HG02759 (cell line): ENCODE measurements at regions not wholly inside any gene's neighbourhood (a gene's known extent, or its start where the extent isn't known, plus 50 kb on each side); places are given as distances from the start of the nearest gene placed in this dataset.
A peak's percentile ranks its signal among the peaks of the same experiment; 100 is the strongest.

Source experiments
- ATAC-seq: cut with Tn5 transposase; IDR thresholded peaks from one replicate; pipeline ENCODE4 v1.9.1; 2021; ENCODE audit warnings: mild to moderate bottlenecking, moderate library complexity; ENCODE audit not compliant: unreplicated experiment

DNA sequence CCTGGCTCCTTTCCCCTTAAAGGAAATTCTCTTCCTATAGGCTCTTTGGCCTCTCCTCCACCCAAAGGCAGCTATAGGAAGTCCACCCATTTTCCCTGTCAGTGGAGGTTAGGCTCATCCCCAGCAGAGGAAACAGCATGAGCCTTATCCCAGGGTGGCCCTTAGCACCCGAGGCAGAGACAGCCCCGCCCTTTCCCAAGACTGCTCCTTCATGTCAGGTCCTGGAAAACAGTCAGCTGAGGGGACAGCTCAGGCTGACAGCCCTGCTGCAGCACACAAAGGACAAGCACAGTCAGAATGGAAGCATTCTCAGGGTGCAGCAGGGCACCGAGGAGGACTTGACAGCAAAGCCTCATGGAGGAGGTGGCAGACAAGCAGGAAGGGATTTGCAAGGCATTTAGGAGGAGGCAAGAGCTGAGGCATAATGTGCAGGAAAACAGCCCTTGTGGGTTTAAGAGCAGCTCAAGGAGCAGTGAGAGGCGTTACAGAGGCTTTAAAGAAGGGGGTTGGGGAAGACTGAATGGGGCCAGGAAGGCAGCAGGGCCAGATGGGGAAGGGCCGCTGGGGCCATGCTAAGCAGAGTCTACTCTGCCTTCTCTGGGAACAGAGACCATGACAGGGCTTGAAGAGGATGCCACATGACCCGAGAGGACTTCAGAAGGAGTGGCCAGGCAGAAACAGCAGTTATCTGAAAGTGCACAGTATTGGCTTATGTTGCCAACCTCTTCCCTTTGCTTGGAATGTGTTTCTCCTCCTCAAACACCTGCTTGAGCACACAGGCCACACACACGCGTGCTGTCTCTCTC is 216.6 kb downstream of the SH3BP4 start:
- no peak for ATAC-seq

DNA sequence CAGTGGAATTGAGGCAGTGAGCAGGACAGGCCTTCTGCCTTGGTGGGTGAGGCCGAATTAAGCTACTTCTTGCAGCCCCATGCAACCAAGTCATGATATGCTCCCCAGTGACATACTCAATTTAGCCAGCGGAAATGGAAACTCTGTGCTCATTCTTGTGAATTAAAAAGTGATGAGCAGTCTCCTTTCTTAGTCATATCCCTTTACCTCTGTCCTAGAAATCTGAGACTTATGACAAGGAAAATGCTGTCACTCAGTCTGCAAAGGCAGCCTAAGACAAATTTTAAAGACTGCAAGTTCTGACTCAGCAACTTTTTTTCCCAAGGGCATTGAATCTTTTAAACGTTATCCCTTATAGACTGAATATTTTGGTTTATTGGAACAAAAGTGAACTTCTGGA is 218.2 kb downstream of the SH3BP4 start:
- ATAC-seq = no peak

DNA sequence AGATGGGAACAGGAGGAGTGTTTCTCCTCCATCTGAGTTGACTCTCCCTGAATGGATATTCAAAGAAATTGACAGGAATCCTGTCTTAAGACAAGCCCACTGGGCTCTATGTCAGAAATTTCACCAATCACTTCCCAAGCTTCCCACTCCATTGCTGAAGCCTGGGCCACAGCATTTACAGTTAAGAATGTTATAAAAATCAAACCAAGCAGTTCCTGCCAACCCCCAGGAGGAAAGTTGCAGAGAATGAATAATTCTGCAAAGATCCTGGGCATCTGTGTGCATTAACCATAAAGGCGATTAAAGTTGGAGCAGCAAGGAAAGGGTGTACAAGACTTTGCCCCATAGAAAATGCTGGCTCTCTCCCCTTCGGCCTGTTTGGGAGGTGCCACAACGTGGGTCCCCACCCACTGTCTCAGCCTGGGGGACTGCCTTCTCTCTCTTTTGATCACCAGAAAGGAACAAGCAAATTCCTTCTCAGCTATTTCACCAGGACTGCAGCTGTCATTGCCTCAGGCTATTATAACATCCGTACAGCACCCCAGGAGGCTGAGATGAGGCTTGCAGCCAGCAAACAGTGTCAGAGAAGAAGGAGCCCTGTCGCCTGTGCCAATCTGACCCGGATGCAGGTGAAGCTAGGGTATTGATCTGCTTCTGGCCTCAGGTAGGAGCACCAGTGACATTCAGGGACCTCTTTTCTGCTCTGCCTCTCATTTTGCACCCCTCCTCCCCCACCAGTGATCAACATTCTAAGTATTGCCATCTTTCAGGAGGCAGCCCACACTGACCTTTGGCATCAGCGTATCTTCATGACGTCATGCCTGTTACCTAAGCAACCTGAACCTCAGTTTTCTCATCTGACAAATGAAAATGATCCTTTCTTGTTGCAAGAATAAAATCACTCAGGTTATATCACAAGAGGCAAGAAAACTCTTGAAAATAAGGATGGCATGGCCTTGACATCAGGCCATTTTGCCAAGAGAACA is 219.0 kb downstream of the SH3BP4 start:
- no peak for ATAC-seq

DNA sequence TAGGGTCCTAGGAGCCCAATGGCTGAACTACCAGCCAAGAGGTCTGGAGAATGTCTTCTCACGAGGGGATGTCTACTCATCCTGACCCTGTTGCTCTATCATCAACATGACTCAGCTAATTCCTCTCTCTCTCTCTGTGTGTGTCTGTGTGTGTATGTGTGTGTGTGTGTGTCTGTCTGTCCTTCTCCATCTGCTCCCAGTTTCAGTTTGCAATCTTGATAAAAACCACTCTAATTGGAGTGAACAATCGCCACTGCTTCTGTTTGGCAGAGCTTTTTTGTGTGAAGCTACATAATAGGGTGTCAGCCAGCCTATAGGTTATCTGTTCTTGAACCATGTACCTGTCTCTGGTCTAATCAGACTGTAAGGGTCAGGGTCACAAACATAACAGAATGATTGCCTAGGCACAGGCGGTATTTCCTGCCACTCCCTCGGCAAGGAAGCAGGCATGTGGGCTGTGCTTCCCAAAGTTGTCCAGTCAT is 219.8 kb downstream of the SH3BP4 start:
- ATAC-seq = no peak

DNA sequence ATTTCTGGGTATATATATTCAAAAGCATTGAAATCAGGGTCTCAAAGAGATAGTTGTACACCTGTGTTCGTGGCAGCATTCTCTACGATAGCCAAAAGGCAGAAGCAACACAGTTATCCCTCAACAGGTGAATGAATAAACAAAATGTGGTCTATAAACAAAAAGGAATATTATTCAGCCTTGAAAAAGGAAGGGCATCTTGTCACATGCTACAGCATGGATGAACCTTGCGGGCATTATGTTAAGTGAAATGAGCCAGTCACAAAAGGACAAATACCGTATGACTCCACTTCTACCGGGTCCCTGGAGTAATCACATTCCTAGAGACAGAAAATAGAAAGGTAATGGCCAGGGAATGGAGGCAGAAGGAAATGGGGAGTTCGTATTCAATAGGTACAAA is 228.8 kb downstream of the SH3BP4 start:
- no peak for ATAC-seq

DNA sequence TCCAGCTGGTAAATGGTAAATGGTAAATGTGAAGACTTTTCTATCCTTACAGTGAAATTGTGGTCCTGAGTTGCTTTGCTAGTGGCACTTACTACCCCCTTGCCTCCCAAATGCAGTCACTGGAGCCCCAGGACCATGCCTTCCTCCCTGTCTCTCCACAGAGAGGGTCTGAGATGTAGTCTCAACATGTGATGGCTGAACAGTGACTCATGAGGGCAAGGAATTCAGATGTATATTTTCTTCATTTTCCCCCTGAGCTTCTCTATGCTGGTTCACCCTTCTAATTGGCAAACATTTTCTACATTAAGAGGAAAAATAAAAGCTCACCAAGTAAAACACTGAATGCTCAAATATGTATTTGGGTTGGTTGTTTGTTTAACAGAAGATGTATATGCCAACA is 232.0 kb downstream of the SH3BP4 start:
- no peak for ATAC-seq

DNA sequence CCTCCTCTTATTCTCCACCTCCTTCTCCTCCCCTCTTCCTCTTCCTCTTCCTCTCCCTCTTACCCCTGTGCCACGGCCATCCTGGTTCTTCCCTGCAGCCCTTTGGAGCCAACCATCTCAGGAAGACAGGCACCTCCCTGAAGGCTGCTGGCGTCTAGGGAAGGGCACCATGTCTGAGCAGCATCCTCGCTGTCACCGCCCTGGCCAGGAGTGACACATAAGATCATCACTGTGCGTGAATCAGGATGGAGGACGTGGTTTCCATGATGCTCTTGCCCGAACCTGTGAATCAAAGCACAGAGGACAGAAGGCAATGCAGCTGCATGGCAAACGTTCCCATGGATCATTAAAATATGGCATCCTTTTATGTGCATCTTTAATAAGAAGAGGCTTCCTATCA is 236.0 kb downstream of the SH3BP4 start:
- no peak for ATAC-seq

DNA sequence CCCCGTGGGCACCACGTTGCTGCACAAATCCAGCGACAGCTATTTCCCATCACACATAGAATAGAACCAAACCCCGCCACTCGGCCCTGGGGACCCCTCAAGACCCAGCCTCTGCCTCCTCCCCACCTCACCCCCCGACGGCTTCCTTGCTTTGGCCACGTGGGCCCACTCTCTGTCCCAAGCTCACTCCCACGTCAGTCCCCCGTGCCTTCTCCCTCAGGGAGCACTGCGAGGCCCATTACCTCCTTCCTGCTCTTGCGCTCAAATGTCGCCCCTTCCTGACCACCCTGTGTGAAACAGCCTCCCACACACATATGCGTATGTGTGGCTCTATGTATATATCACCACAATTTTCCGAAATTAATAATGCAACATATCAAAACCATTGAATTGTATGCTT is 239.7 kb downstream of the SH3BP4 start:
- ATAC-seq = no peak

DNA sequence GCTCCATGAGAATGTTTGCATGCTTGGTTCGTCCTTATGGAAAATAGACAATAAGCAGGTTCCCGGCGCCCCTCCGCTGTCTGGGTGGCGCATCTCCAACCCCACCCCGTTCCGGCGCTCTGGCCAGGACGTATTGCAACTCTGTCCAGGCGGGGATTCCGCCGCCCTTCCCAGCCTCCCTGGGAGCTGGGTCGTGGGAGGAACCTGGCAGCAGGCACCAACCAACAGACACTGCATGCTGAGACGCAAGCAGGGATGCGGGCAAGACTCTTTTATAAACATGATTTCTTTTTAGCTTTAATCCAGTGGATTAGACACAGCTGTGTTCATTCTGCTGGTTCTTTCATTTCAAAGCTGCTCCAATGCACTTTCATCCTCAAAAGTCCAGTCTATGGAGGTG is 240.2 kb downstream of the SH3BP4 start:
- no peak for ATAC-seq

DNA sequence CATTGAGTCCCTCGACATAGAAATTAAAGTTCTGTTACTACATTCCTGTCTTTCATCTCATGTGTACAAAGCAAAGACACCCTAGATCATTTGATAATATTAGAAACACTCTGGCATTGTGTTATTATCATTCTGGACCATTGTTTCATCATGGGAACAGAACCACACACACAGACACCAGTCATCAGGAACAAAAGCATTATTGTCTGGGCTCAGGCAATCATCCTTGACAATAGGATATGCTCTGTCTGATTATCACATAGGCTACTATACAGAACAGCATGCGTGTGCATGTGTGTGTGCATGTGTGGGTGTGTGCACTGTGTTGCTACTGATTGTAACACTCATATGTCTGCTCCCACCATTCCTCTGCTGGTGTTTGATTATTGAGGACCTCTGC is 242.5 kb downstream of the SH3BP4 start:
- ATAC-seq = no peak

DNA sequence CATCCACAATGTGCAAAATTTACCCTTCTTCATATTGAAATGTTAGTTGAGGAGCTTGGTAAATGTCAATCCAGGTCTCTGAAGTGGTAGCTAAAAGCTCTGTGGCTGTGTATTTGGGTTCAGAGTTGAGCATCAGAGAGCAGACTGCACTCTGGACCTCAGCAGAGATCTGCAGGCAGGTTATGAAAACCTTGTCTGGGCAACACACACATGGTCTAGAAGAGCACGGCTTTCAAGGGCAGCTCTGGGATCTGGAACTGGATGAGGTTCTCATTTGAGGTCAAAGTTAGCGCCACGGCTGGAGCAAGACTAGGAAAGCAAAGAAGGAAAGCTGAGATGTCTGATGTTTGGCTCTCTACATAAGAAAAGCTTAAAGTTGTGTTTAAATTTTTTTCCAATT is 243.0 kb downstream of the SH3BP4 start:
- no peak for ATAC-seq

DNA sequence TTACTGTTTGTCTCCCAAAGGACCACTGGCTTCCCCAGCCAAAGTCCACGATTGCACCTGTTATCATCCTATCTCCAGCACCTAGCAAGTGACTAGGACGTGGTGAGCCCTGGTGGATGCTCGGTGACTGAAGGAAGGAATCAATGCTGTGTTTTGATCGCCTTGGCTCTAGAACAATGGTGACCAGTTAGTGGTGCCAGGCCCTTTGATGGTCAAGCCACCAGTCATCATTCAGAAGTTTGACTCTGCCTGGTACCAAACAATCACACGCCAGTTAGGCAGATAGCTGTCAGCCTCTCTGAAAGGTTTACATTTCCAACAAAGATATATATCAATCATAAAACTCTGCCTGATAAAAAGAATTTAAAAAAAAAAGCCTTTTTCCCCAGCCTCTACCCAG is 244.1 kb downstream of the SH3BP4 start:
- ATAC-seq = no peak

DNA sequence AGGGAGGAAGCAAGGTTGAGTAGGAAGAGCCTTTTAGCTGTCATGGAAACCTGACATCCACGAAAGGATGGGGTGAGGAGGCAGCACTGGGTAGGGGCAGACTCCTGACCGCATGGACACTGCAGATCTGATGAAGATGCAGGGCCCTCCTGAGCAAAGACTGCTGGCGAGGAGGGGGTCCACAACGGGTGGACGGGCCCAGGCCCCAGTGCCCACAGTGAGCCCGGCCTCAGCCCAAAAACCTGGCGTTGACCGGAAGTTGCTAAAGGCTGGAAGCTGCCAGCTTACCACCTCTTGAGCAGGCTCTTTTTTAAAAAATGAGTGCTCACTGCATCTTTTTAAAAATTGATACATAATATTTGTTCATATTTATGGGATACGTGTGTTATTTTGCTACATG is 247.3 kb downstream of the SH3BP4 start:
- no peak for ATAC-seq

DNA sequence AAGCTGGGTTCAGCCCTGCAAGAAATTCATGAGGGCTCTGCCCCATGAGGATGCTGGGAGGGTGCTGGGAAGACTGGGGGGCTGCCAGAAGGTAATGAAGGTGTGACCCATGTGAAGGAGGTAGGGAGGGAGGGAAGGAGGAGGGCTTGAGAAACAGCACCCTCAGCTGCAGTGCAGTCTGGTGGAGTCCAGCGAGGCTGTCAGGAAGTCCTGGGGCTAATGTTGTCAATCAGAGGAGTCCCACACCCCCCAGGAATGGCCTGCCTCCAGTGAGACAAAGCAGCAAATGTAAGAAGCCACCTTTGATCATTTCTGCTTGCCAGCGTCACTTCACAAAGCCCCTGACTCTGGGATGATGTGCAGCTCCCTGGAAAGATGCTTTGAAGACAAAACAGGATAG is 248.4 kb downstream of the SH3BP4 start:
- no peak for ATAC-seq

DNA sequence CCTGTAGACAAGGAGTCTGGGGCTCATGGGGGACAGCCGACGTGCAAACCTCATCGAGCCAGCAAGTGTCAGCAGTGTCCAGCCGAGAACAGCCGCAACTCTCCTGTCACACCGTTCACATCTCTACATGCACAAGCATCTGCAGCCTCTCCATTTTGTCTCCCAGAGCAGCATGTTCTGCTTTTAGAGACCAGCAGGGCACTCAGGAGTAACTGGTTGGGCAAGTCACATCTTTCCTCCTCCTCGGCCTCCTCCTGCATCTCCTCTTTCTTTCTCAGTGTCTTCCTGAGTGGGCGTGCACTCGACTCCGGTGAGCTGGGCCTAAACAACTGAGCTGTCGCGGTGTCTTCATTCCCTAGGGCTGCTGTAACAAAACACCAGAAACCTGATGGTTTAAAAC is 249.9 kb downstream of the SH3BP4 start:
- no peak for ATAC-seq

DNA sequence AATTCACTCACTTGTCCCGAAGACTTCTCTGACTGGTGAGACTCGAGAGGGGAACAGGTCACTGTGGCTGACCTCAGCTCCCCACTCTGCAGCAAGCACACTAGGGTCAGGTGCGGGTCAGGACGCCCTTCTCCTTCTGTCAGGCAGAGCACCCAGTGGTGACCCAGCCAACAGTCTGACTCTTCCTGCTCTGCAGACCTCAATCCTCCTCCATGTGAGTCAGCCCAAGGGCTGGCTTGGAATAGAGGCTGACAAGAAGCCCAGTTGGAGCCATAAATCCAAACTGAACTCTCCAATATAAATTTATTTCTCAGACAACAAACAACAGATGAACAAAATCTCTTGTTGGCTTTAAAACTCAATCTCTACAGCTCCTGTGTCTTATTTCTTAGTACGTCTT is 253.1 kb downstream of the SH3BP4 start:
- no peak for ATAC-seq

DNA sequence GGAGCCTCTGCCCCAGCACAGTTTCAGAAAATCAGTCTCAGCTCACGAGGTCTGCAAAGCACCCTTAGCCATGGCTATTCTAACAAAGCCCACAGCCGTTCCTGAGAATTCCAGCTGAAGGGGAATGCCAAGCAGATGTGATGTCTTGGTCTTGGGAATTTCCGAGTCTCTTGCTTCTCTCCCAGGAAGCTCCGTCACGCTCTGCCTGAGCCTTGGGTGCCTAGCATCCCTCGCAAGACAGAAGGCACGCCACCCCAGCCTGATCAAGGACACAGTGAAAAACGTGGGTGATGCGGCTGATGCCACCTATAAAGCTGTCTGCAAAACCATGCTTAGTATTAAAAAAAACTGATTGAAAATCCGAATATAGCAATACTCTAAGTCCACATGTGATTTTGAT is 254.6 kb downstream of the SH3BP4 start:
- no peak for ATAC-seq

DNA sequence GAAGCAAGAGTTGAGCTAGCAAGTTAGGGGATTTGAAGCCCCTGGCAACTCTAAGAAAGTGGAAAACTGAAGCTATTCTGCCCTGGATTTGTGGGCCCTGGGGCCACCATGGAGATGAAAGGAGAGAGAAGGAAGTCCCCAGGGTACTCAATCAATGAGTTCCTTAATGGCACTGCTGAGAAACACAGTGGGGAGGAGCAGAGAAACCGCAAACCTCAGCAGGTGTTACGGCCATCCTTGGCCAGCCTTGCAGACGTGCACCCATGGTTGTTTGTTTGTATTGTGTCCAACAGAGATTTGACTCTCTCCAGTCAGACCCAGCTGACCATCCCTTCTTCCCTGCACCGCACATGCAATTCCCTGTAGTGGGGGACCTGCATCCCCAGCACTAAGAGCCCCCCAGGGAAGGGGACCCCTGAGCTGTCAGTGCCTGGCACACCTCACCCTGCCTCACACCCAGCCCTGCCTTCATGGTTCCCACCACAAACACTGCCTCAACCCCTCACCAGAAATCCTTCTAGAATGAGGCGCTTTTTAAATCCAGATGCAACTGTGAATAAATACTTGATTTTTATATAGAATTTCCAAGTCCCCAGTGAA is 255.3 kb downstream of the SH3BP4 start:
- peak; percentile 67 for ATAC-seq

DNA sequence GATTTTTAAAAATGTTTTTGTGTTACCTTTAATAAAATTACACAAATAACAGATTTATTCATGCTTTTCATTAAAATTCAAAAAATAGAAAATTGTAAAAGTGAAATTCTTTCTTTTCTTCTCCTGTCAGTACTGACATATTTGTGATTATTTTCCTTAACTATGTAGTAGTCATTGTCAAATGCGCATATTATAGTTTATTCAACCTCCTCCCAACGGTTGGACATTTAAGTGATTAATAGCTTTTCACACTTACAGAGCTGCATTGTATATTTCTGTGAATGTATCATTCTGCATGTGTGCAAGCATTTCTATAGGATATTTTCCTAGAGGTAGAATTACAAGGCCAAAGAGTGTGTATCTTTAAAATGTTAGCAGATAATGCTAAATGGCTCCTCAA is 259.2 kb downstream of the SH3BP4 start:
- ATAC-seq = no peak

DNA sequence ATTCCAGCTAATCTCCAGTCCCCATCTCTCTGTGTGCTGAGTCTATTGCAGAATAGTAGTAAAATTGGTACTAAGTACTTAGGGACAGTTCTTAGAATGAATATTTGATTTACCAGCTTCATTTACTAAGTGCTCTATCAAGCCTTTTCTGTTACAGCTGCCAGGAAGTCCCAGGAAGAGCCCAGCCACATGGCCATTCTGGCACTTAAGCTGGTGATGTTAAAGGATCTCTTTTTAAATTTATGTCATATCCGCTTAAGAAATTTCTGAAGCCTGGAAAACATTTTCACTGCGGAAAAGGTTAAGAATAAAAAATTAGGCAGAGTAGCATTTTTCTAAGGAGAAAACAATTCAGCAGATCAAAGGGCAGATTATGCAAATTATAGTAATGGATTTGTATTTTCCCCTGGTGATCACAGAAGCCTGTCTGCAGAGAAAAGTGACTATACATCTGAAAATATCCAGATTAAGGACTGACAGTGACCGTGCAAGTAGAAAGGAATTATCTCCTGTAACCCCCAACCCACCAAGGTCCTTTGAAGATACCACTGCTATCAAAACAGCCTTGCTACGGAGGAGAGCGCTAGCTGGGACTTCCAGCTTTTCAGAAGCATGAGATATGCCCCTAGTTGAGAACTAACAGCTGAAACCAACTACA is 260.8 kb downstream of the SH3BP4 start:
- ATAC-seq = no peak

DNA sequence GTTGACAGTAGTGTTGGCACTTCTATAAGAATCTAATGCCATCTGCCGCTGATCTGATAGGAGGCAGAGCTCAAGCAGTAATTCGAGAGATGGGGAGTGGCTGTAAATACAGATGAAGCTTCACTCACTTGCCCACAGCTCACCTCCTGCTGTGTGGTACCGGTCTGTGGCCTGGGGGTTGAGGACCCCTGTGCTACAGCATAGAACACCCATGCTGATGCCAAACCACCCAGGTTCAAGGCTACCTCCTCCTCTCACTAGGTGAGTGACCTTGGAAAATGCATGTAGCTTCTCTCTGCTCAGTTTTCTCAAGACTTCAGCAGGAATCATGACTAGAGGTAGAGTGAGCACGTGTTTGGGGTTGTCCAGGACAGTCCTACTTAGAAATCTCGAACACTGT is 263.4 kb downstream of the SH3BP4 start:
- no peak for ATAC-seq
